Stimulated activated CD4-positive, alpha-beta T cell treated with anti-CD3 and anti-CD28 coated beads, Interleukin-4, amount 100 ng/mL, for 48 hours (primary cell): ENCODE measurements at regions not wholly inside any gene's neighbourhood (a gene's known extent, or its start where the extent isn't known, plus 50 kb on each side); places are given as distances from the start of the nearest gene placed in this dataset.

Experiments
- DNase-seq, 2 donors: peaks; one replicate each; pipeline ENCODE4 v3.0.0-alpha.2; 2020; ENCODE audit warnings: low read depth in 2 of 2

DNA sequence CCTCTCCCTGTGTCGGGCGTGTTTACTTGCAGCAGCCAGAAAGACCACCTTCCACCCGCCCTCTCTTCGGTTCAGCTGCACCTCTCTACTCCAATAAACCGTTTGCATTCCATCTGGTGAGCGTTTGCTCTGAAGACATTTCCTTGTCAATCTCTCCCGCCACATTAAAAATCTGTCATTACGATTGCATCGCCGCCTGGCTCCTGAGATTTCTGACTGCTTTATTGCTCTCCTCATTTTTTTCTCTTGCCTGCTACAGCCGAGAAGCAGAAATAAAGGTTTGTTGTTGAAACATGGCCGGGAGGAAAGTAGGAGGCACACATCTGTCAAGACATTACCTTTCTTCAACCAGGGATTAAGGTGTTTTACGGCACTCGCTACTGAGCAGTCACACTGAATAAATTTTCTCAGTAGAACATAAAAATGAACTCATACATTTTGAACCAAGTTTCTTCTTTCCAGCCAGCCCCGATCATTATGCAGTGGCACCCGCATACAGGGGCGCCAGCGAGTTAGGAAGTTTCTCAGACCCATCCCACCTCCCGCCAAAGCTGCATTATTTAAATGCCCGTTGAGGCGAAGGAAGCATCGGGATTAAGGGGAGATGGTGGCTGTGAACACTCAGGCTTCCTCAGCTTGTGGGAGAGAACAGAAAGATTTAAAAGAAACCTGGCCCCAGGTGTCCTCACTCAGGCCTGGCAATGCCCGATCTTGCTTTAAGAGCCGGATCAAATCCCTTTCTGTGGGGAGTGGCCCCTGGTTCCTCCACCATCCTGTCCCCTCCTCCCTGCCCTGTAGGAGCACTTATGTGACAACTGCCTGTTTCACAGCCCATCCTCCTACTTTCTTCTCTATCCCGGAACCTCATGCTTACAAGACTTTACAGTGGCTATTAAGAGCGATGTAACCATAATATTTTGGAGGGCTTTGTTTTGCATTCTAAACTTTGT, 1108.9 kb downstream of the BCL11B start:
- DNase-seq = no peak

DNA sequence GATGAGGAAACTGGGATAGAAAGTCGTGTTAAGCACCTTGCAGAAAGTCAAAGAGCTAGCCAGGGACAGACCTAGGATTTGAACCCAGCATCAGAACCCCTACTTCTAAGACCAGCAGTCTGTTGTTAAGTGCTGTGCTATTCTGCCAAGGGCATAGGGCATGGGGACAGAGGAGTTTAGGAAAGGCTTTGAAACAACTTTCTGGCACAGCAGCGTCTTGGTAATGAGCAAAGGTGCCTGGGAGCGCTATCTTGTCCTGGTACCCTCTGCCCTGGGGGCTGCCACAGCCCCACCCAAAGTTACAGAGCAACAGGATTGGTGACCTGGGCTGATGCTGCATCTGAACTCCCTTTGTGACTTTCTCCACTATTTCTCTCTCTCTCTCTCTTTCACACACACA, 1108.1 kb downstream of the BCL11B start:
- no peak for DNase-seq

DNA sequence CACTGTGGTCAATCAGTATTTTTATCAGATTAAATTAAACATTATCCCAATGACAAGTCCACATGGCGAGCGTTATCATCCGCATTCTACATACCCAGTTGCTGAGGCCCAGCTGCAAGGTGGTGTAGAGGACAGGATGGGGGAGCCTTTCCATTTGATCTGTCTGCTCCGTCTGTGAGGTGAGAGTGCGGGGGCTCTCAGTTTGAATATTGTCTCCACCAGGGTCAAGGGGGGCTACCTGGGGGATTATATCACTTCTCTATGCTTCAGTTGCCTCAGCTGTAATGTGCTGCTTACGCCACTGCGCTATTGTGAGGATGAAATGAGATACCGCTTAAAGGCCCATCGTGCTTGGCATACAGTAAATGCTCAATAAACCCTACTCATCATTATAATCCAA, 1106.0 kb downstream of the BCL11B start:
- no peak for DNase-seq

DNA sequence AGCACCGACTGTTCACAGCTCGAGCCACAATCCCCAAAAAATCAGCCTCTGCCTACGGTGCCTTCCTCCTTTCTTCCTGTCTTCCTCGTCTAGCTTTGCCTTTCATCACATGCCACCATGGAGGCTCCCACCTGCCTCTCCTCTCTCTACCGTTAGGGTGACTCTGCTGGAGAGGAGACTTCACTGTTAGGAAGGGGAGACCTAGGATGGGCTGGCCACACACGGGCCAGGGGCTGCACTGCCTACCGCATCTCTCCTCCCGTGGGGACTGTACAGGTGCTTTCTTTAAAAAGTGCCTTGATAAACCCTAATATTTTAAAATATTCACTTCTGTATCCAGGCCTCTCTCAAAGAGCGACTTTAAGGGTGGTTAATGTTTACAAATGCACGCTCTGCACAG, 1104.7 kb downstream of the BCL11B start:
- no peak for DNase-seq

DNA sequence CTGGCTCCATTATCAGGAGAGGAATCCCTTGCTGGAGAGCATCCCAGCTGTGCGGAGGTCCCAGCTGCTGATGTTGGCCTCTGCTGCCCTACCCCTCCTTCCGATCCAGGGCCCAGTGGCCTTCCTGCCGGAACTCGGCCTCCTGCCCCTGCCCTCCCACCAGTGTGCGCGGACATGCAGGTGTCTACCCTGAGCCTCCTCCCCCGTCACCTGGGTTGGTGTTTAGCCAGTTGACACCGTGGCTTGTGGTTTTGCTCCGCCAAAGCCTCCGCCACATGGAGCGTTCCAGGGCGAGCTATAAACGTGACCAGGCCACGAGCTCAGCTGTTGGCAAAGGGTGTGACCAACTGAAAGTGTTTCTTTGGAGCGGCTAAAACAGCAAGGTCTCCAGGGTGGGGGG, 1104.3 kb downstream of the BCL11B start:
- DNase-seq = no peak

DNA sequence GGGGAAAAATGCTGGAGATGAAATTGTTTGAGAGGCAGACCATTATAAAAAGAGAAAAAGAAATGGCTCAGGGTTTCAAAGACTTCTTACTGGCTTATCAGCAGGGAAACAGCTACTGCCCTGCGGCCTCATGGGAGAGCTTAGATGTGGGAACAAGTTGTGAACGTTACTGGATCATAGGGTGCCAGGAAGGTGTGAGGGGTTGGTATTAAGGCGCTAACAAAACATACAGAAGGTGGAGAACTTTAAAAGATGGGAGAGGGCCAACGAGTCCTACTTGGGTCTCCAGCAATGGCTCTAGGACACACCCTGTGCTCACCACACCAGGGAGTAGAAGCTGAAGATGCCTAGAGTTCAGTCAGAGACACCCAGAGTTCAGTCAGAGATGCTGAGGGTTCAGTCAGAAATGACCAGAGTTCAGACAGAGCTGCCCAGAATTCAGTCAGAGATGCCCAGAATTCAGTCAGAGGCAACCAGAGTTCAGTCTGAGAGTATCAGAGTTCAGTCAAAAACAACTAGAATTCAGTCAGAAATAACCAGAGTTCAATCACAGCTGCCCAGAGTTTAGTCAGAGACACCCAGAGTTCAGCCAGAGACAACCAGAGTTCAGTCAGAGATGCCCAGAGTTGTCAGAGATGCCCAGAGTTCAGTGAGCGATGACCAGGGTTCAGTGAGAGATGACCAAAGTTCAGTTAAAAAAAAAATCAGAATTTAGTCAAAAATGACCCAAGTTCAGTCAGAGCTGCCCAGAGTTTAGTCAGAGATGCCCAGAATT, 1103.6 kb downstream of the BCL11B start:
- no peak for DNase-seq

DNA sequence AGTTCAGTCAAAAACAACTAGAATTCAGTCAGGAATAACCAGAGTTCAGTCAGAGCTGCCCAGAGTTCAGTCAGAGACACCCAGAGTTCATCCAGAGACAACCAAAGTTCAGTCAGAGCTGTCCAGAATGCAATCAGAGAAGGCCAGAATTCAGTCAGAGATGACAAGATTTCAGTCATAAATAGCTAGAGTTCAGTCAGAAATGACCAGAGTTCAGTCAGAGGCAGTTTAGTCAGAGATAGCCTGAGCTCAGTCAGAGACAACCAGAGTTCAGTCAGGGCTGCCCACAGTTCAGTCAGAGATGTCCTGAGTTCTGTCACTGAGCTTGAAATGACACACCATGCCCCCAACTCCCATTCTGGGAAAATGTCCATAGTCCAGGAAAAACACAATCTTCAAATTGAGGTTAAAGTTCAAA, 1102.8 kb downstream of the BCL11B start:
- DNase-seq = no peak

DNA sequence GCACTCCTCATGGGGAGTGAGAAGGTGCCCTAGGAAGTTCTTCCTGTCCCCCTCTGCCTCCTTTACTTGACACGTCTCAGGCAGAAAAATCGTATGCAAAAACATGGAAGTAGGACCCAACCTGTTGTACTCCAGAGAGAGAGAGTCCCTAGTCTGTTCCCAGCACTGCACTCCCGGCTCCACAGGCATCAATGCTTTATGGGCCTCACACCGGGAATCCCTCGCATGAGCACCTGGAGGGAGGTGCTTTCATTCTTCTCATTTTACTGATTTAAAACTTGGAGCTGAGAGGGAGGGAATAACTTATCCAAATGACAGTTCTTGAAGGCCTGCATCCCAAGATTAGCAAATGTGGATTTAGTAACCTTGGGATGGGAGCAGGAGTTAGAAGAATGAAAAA, 1101.4 kb downstream of the BCL11B start:
- no peak for DNase-seq

DNA sequence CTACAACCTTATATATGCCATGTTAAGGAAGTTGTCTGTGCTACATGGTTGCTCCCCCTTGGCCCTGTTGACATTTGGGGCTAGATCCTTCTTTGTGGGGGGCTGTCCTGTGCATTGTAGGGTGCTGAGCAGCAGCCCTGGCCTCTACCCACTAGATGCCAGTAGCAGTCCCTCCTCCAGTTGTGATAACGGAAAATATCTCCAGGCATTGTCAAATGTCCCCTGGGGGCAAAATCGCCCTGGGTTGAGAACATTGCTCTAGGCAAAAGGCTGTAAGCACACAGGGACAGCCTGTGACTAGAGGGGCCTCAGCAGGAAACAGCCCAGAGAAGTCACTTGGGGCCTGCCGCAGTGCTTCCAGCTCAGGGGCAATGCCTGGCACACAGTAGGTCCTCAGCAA, 1100.3 kb downstream of the BCL11B start:
- DNase-seq = no peak

DNA sequence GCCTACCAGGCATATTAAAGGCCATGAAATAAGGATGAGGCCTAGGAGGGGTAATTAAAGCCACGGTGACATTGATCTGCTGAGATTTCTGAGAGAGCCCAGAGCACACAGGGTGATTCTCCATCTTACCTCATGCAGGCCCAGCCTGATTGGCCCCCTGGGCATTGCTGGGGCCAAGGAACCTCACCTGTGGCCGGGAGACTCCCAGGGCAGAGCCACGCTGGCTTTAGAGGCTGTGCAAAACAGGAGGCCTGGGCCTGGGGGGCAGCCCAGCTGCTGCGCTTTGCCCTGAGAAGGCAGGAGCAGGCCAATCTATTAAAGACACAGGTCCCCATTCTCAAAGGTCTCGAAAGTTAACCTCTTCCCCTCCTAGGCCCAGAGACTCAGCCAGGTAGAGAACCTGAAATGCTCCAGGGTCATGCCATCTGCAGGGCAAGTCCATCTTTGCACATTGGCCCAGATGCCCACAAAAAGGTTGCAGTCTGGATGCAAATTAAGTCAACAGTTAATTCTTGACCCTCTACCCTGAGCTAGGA, 1099.7 kb downstream of the BCL11B start:
- DNase-seq = no peak

DNA sequence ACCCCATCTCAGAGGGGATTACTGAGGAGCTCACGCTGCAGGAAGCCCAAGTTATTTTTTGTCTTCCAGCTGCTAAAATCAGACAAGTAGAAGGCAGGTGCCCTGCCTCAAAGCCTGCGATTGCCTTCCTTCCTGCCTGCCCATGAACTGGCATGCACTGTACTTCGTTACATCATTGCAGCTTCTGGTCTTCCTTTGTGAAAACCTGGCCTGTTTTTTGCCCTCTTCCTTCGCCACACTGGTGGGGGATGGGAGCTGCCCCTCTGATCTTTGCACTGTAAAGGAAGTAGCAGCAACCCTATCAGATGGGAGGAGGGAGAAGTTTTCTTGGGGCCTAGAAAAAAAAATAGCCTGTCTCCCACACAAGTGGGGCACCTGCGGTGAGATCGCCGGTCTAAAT, 1098.7 kb downstream of the BCL11B start:
- no peak for DNase-seq

DNA sequence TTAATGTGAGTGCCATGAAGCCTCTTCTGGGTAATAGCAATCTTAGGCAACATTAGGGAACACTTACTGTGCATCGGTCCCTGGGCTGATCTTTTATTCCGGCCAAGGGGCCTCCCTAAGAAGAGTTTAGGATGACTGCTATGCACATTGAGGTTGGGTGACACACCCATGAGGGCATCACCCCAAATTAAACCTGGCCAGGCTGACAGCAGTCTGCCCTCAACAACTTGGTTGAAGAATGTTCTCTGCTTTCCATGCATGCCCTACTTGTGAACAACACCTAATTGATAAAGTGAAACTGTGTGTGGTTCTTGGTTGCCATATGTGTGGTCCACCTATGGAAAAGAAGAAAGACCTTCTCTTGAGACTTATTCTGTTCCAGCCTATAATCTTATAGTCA, 1098.0 kb downstream of the BCL11B start:
- DNase-seq = no peak

DNA sequence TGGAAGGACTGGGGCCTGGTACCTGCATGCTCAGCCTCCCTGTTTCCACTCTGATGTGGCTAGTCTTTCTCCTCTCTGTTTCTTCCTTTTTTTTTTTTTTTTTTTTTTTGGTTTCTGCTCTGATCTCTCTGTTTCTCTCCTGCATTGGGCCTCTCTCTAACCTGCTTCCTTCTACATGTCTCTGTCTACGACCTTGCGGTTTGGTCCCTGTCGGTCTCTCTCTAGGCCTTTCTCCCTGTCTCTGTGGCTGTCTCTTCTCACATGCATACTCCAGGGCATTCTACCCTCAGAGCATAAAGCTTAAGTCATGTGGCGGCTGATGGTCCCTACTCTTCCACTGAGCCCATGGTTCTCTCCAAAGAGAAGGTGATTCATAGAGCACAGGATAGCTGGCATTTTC, 1096.6 kb downstream of the BCL11B start:
- DNase-seq = no peak

DNA sequence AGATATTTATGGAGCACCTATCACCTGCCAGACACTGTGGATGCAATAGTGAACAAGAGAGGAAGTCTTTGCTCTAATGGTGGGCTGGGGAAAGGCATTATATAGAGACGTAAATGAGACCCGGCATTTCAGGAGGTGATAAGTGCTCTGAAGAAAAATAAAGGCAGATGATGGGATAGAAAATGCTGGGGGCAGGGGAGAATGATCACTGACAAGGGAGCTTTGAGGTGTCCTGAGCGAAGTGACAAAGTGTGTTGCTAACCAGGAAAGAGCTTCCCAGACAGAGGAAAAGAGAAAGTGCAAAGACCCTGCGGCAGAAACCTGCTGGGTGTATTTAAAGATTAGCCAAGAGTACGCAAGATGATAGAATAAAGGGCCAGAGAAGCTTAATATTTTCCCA, 1096.1 kb downstream of the BCL11B start:
- no peak for DNase-seq

DNA sequence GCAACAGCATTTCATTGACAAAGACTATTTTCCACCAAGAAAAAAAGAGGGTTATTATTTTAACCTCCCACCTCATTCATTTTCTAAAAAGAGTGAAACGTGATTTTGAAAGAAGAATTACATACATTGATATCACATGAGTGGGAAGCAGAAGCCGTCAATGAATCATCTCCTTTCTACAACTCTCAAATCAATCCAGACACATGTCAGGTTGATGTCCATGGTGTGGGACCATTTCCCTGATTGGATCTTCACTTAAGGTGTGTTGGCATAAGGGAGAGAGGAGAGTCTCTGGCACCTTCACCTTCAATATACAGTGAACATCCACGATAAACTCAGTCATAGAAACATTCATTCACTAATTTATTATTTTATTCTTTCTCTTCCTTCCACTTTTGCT, 1095.1 kb downstream of the BCL11B start:
- DNase-seq = no peak

DNA sequence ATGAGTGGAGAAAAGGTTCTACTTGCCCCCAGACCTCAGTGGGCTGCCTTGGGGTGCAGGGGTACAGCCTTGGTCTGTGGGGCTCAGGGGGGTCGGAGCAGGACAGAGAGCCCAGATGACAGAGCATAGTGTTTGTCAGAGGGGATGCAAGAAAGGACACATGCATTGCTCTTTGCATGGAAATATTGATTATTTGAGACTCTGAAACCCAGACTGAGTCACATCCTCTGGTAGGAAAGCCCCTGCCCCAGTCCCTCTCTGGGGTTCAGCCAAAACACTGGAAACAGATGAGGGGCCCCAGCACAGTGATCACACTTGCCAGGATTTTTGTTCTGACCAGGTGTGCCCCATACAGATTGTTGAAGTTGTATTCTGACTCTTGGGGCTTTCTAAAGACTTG, 1094.4 kb downstream of the BCL11B start:
- peak in 1 of 2 donors; percentile 74 for DNase-seq

DNA sequence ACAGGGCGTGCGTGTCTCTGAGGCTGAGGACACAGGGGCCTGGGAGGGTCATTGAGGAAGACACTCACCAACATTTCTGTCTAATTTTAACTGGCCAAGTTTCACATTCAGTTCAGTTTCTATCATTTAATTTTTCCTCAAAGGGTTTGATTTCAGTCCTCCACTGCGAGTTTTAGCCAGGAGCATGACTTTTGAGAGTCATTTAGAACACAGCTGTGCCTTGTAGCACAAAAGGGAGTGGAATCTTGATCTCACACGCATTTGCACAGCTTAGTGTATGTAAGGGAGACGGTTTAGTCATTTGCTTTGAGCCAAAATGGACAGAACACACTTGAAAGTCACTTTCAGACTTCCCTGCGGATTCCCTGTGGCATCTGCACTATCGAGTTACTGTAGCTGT, 1090.8 kb downstream of the BCL11B start:
- no peak for DNase-seq

DNA sequence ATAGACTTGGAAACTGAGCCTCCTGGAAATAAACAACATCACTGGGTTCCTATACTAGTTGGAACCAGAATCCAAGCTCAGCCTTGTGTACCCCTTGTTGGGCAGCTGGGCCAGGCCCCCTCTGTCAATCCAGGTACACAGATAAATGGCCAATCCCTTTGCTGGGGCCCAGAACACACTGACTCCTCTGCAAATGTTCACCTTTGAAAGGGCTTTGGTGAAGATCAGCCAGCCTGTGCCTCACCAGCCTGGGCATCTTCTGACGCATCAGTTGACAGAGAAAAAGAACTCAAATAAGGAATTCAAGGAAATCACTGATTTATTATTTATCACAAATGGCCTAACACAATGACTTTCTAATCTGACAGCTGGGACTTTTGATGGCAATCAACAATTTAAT, 1090.2 kb downstream of the BCL11B start:
- DNase-seq = no peak

DNA sequence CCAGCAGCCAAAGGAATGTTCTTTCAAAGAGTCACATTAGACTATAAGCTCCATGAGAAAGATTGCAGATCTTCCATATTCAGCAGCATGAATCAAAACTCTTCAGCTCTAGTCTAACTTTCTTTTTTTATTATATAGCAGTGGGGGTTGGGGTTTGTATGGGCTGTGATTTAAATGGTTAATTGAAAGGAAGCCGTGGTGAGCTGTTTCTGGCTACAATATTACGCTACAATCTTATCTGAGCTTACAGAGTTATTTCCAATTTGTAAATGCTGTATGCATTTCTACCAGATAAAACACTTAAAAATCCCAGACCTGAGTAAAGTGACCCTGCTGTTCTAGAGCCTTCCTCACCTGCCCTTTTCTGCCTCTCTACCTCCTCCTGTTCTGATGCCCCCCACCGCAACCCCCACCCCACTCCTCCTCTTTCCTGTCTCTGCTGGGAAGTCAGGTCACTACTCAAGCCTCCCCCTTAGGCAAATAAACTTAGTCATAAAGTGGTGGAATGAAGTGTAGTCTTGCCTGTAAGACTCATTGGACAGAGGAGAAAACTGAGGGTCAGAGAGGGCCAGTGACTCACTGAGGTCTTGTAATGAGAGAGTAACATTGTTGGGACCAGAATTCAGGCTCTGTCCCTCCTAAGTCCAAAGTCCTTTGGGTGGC, 1089.5 kb downstream of the BCL11B start:
- peak; percentile 59 to 64 for DNase-seq

DNA sequence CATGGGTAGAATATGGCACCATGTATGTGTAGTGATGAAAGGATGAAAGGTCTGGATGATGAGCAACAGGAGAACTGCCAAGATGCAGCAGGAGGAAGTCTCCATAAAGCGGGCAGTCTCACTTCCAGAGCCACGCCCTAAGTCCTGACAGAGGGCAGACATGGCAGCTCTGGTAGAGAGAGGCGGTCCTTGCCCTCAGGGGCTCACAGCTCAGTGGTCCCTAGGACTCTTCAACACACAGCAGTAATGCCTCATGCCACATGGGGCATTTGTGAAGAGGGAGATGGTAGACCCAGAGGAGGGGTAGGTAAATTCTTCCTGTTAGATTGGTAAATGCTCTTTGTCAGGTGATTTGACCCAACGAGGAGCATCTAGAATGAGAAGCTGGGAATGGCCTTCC, 1088.4 kb downstream of the BCL11B start:
- no peak for DNase-seq

DNA sequence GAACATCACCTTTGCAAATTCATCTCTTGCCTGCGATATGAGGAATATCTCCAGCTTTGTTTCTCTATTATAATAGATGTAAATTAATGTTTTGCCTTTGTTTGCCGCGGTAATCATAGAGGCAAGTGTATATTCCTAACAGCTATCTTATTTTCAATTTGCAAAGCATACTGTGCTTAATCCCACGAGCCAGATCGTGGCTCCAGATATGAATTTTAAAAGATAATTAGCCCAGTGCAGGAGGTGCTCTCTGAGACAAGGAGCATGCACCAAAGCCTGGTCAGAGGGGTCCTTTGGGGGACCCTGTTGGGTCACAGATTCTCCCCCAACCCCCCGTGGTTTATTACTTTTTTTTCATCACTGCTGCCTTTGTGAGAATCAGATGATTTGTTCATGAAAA, 1087.5 kb downstream of the BCL11B start:
- DNase-seq = no peak

DNA sequence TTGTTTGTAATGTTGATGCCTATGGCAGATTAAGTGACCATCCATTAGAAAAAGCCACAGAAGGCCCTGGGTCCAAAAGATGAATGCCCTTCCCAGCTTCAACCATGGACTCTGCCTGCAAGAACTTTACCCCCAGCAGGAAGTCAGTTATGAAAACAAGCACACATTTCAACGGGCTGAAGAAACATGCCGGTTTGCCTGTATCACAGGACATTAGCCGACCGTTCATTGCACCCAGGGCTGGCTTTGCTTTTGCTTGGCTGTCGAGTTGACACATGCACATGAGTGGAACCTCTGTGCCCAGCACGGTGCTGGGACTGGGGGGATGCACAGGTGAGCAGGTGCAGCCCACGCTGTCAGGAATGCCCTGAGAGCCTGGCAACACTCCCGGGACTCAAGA, 1087.0 kb downstream of the BCL11B start:
- no peak for DNase-seq
